Right lobe of liver (tissue), 4 donors: ENCODE measurements at regions not wholly inside any gene's neighbourhood (a gene's known extent, or its start where the extent isn't known, plus 50 kb on each side); places are given as distances from the start of the nearest gene placed in this dataset.
"Not testable (repeated sequence)": the region's sequence is repeated elsewhere in the genome, so short reads cannot be mapped to it uniquely, and the experiment has no call there.

Experiments used
- CTCF ChIP-seq, 4 donors: fragments of 200-600 bp in 3 of 4; fragments of 450-650 bp in 1 of 4; IDR thresholded peaks; one replicate each; pipeline versions ENCODE4 v1.5.1 to v1.8.0; 2016 to 2022; ENCODE audit warnings: antibody characterized with exemption in 4 of 4, mild to moderate bottlenecking in 2 of 4
- POLR2A ChIP-seq: fragments of 450-650 bp; IDR thresholded peaks from one replicate; pipeline ENCODE4 v1.6.1; 2017; ENCODE audit warnings: antibody characterized with exemption, mild to moderate bottlenecking
- donor health status: DM: no; HTN: no; CAD: no.
- donor health status: DM: no; HTN: no; CAD: no.
- donor health status: DM: no; HTN: yes; CAD: no.

- not testable (repeated sequence) for TF ChIP-seq POLR2A; CTCF (IDR thresholded peaks at IDR 0.05)
These were observed 56.2 kb upstream of the ZSCAN2 start for GRCh38 chr15:84544586-84544985.
